CD4-positive, alpha-beta T cell (primary cell): ENCODE measurements at regions not wholly inside any gene's neighbourhood (a gene's known extent, or its start where the extent isn't known, plus 50 kb on each side); places are given as distances from the start of the nearest gene placed in this dataset.

ENCODE experiments used
- ATAC-seq: fragments of 200-7000 bp; cut with Tn5 transposase; one replicate; pipeline ENCODE4 v1.10.0; 2022; ENCODE audit warnings: mild to moderate bottlenecking; ENCODE audit not compliant: poor library complexity
- CTCF ChIA-PET: fragments of 350-600 bp; sonication (Branson Sonifier 250); formaldehyde crosslinking; loops from one replicate; lab custom pipeline; 2021; ENCODE audit warnings: antibody characterized with exemption, inconsistent platforms; lab: Charles Lee
- POLR2A ChIA-PET: fragments of 350-600 bp; sonication (Branson Sonifier 250); formaldehyde crosslinking; loops from one replicate; lab custom pipeline; 2021; ENCODE audit warnings: antibody characterized with exemption, inconsistent platforms; lab: Charles Lee
- DNase-seq, 14 experiments: peaks; one replicate each; pipeline ENCODE4 v3.0.0-alpha.2; 2013 to 2020; ENCODE audit warnings: mixed read lengths in 2 of 14
- H3K27ac ChIP-seq, 2 donors: one replicate each; pipeline versions ENCODE4 v1.5.1 to v1.7.0; 2013; ENCODE audit warnings: low read length in 2 of 2, low read depth in 1 of 2, mild to moderate bottlenecking in 1 of 2
- H3K27me3 ChIP-seq, 2 experiments: 1 replicate in 1 of 2; 2 replicates in 1 of 2; pipeline versions ENCODE4 v1.6.1 to v1.7.0; 2013; ENCODE audit warnings: low read length in 2 of 2, control low read depth in 1 of 2, mild to moderate bottlenecking in 1 of 2, moderate library complexity in 1 of 2; ENCODE audit not compliant: insufficient read depth in 2 of 2, control insufficient read depth in 1 of 2
- H3K36me3 ChIP-seq: one replicate; pipeline ENCODE4 v1.6.1; 2013; ENCODE audit warnings: low read length, control low read depth; ENCODE audit not compliant: insufficient read depth
- H3K4me1 ChIP-seq: one replicate; pipeline ENCODE4 v1.6.1; 2013; ENCODE audit warnings: low read length, control low read depth; ENCODE audit not compliant: insufficient read depth
- H3K4me3 ChIP-seq: one replicate; pipeline ENCODE4 v1.5.1; 2013; ENCODE audit warnings: mild to moderate bottlenecking, low read length, moderate library complexity
- H3K9me3 ChIP-seq, 2 experiments: 1 replicate in 1 of 2; 2 replicates in 1 of 2; pipeline versions ENCODE4 v1.6.1 to v1.7.0; 2013; ENCODE audit warnings: low read length in 2 of 2, mild to moderate bottlenecking in 2 of 2, control low read depth in 1 of 2, moderate library complexity in 1 of 2; ENCODE audit not compliant: control insufficient read depth in 1 of 2, insufficient read depth in 1 of 2
- H3K27ac Mint-ChIP-seq: one replicate; pipeline ENCODE4 v1.8.0; 2020; ENCODE audit warnings: mixed read lengths
- H3K27me3 Mint-ChIP-seq: one replicate; pipeline ENCODE4 v1.8.0; 2021; ENCODE audit warnings: mixed read lengths
- H3K36me3 Mint-ChIP-seq: one replicate; pipeline ENCODE4 v1.8.0; 2021; ENCODE audit warnings: low read depth, mixed read lengths
- H3K4me1 Mint-ChIP-seq: one replicate; pipeline ENCODE4 v1.8.0; 2021; ENCODE audit warnings: low read depth, mixed read lengths
- H3K4me3 Mint-ChIP-seq: one replicate; pipeline ENCODE4 v1.8.0; 2020; ENCODE audit warnings: mild to moderate bottlenecking, mixed read lengths
- H3K9me3 Mint-ChIP-seq: one replicate; pipeline ENCODE4 v1.8.0; 2020; ENCODE audit warnings: mixed read lengths
- intact Hi-C, 2 experiments: fragments of 100-400 bp; cut with DNase I in 1 of 2; cut with micrococcal nuclease in 1 of 2; formaldehyde crosslinking; loops; one replicate each; pipeline versions ENCODE4 v1.15.1 to v1.9.0; 2023 to 2025; cut with DNase I, micrococcal nuclease
- TF ChIP-seq, protein P1 (sequence below): fragments of 200-600 bp; IDR thresholded peaks from one replicate; pipeline ENCODE4 v1.8.0; 2022; ENCODE audit warnings: antibody characterized with exemption, mild to moderate bottlenecking

- Mint-ChIP-seq H3K36me3 (no peaks in the 10 kb centered on the region), H3K4me3 (no peak overlapping the region), H3K9me3 (no peaks in the 10 kb centered on the region), H3K4me1 (no peaks in the 10 kb centered on the region), H3K27me3 (no peaks in the 10 kb centered on the region), H3K27ac (no peak overlapping the region)
- Histone ChIP-seq H3K4me3 (no peak overlapping the region), H3K4me1 (no peaks in the 10 kb centered on the region), H3K9me3 (no peaks in the 10 kb centered on the region), H3K36me3 (no peaks in the 10 kb centered on the region), H3K27me3 (no peaks in the 10 kb centered on the region), H3K27ac (no peak overlapping the region)
- ChIA-PET CTCF (no interaction called here), POLR2A (no interaction called here)
- TF ChIP-seq, protein P1, sequence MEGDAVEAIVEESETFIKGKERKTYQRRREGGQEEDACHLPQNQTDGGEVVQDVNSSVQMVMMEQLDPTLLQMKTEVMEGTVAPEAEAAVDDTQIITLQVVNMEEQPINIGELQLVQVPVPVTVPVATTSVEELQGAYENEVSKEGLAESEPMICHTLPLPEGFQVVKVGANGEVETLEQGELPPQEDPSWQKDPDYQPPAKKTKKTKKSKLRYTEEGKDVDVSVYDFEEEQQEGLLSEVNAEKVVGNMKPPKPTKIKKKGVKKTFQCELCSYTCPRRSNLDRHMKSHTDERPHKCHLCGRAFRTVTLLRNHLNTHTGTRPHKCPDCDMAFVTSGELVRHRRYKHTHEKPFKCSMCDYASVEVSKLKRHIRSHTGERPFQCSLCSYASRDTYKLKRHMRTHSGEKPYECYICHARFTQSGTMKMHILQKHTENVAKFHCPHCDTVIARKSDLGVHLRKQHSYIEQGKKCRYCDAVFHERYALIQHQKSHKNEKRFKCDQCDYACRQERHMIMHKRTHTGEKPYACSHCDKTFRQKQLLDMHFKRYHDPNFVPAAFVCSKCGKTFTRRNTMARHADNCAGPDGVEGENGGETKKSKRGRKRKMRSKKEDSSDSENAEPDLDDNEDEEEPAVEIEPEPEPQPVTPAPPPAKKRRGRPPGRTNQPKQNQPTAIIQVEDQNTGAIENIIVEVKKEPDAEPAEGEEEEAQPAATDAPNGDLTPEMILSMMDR, result no peak
- intact Hi-C loops, result no loop called here
- ATAC-seq, result no peak
- DNase-seq, result no peak
Observed at GRCh38 chr2:7971841-7972240, 710.0 kb upstream of the ID2 start.

GRCh38 chr2:7972670-7973069 lies 709.2 kb upstream of the ID2 start:
- no peaks in the 10 kb centered on the region for H3K36me3 ChIP-seq
- ATAC-seq, result no peak
- no peaks in the 10 kb centered on the region for H3K9me3 ChIP-seq
- no peaks in the 10 kb centered on the region for H3K27me3 ChIP-seq
- ChIA-PET CTCF (no interaction called here), POLR2A (no interaction called here)
- TF ChIP-seq, protein P1, result no peak
- no peak overlapping the region for H3K27ac ChIP-seq
- Mint-ChIP-seq H3K4me3 (no peak overlapping the region), H3K36me3 (no peaks in the 10 kb centered on the region), H3K27ac (no peak overlapping the region), H3K4me1 (peaks cover 1% of the 10 kb centered on the region), H3K9me3 (no peaks in the 10 kb centered on the region), H3K27me3 (no peaks in the 10 kb centered on the region)
- H3K4me1 ChIP-seq, result no peaks in the 10 kb centered on the region
- intact Hi-C loops, result no loop called here
- DNase-seq, result no peak
- no peak overlapping the region for H3K4me3 ChIP-seq

GRCh38 chr2:7973801-7974480 lies 707.9 kb upstream of the ID2 start:
- H3K4me3 Mint-ChIP-seq, result no peak overlapping the region
- Histone ChIP-seq H3K27me3 (no peaks in the 10 kb centered on the region), H3K9me3 (no peaks in the 10 kb centered on the region), H3K4me1 (peaks cover 3% of the 10 kb centered on the region), H3K27ac (no peak overlapping the region), H3K4me3 (no peak overlapping the region), H3K36me3 (no peaks in the 10 kb centered on the region)
- DNase-seq (no peak), ATAC-seq (no peak)
- no peaks in the 10 kb centered on the region for H3K36me3 Mint-ChIP-seq
- TF ChIP-seq, protein P1, result no peak
- H3K4me1 Mint-ChIP-seq, result peaks cover 6% of the 10 kb centered on the region
- no peak overlapping the region for H3K27ac Mint-ChIP-seq
- intact Hi-C loops, result no loop called here
- POLR2A ChIA-PET, result no interaction called here
- CTCF ChIA-PET, result no interaction called here
- H3K27me3 Mint-ChIP-seq, result no peaks in the 10 kb centered on the region
- no peaks in the 10 kb centered on the region for H3K9me3 Mint-ChIP-seq
